ENCODE measurements at regions not wholly inside any gene's neighbourhood (a gene's known extent, or its start where the extent isn't known, plus 50 kb on each side); places are given as distances from the start of the nearest gene placed in this dataset.

DNA sequence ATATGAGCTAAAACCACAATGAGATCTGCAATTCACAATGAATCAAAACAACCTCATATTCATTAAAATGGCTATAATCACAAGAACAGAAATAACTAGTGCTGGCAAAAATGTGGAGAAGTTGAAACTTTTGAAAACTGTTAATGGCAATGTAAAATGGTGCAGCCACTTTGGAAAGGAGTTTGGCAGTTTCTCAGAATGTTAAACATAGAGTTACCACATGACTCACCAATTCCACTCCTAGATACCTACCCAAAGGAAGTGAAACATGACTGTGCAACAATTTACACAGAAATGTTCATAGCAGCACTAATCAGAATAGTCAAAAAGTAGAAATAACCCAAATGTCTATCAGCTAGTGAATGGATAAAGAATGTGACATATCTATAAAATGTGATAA lies 862.2 kb downstream of the DTWD2 start:
- TF ChIP-seq CTCF (IDR thresholded peaks at IDR 0.05; ENCODE audit: low read depth, low read length, poor library complexity, severe bottlenecking) = no peak
- TF ChIP-seq EZH2phosphoT487 (IDR thresholded peaks at IDR 0.05; ENCODE audit: borderline replicate concordance, low read length) = no peak
